PC-9 (cell line): ENCODE measurements at regions not wholly inside any gene's neighbourhood (a gene's known extent, or its start where the extent isn't known, plus 50 kb on each side); places are given as distances from the start of the nearest gene placed in this dataset.

Experiments
- BruUV-seq: library from RNA; stranded (reverse); fragments of 400-500 nt; replicated peaks from 2 replicates; lab custom pipeline; 2021; lab: Mats Ljungman, UMichigan
- CTCF ChIA-PET: fragments of 300-600 bp; sonication (Branson Sonifier 250); formaldehyde crosslinking; loops from one replicate; lab custom pipeline; 2022; ENCODE audit warnings: antibody characterized with exemption; lab: Charles Lee
- POLR2A ChIA-PET: fragments of 300-600 bp; sonication (Branson Sonifier 250); formaldehyde crosslinking; loops from one replicate; lab custom pipeline; 2022; ENCODE audit warnings: antibody characterized with exemption; ENCODE audit not compliant: unreplicated experiment; lab: Charles Lee
- DNase-seq, 2 experiments: peaks; one replicate each; pipeline versions ENCODE4 v3.0.0 to v3.0.0-alpha.2; 2015 to 2022; ENCODE audit warnings: mixed read lengths in 1 of 2
- H2AFZ ChIP-seq: fragments of 200-600 bp; sonication (generic); 2 replicates; pipeline ENCODE4 v1.8.1; 2017; ENCODE audit warnings: antibody characterized with exemption
- H3F3A ChIP-seq: fragments of 200-600 bp; sonication (generic); 2 replicates; pipeline ENCODE4 v1.8.1; 2017; ENCODE audit warnings: antibody characterized with exemption, mild to moderate bottlenecking, low read depth; ENCODE audit not compliant: insufficient read depth
- H3K27ac ChIP-seq: fragments of 200-600 bp; sonication (generic); 2 replicates; pipeline ENCODE4 v1.6.1; 2016; ENCODE audit warnings: mixed run types
- H3K27me3 ChIP-seq: fragments of 200-600 bp; sonication (generic); 2 replicates; pipeline ENCODE4 v1.6.1; 2016; ENCODE audit warnings: low read depth, mixed run types; ENCODE audit not compliant: insufficient read depth
- H3K36me3 ChIP-seq: fragments of 200-600 bp; sonication (generic); 2 replicates; pipeline ENCODE4 v1.6.1; 2016; ENCODE audit warnings: low read depth, mixed run types
- H3K4me1 ChIP-seq: fragments of 200-600 bp; sonication (generic); replicated peaks from 2 replicates; pipeline ENCODE4 v1.6.1; 2016; ENCODE audit warnings: mixed run types; ENCODE audit not compliant: insufficient read depth
- H3K4me2 ChIP-seq: fragments of 200-600 bp; sonication (generic); 2 replicates; pipeline ENCODE4 v1.6.1; 2017; ENCODE audit warnings: mixed run types
- H3K4me3 ChIP-seq: fragments of 200-600 bp; sonication (generic); 2 replicates; pipeline ENCODE4 v1.6.1; 2016; ENCODE audit warnings: mixed run types
- H3K79me2 ChIP-seq: fragments of 200-600 bp; sonication (generic); 2 replicates; pipeline ENCODE4 v1.6.1; 2017; ENCODE audit warnings: low read depth, mixed run types
- H3K9me2 ChIP-seq: fragments of 200-600 bp; sonication (generic); 2 replicates; pipeline ENCODE4 v1.8.1; 2017; ENCODE audit warnings: mild to moderate bottlenecking; ENCODE audit not compliant: insufficient read depth
- H3K9me3 ChIP-seq: fragments of 200-600 bp; sonication (generic); 2 replicates; pipeline ENCODE4 v1.8.1; 2016; ENCODE audit warnings: low read depth; ENCODE audit not compliant: insufficient read depth
- H4K20me1 ChIP-seq: fragments of 200-600 bp; sonication (generic); 2 replicates; pipeline ENCODE4 v1.8.1; 2017; ENCODE audit not compliant: insufficient read depth
- EZH2 ChIP-seq: fragments of 200-600 bp; sonication (generic); IDR thresholded peaks from 2 replicates; pipeline ENCODE4 v1.8.0; 2017; ENCODE audit warnings: antibody characterized with exemption, low read depth
- intact Hi-C: fragments of 100-400 bp; cut with micrococcal nuclease; formaldehyde crosslinking; loops from one replicate; pipeline ENCODE4 v1.10.0; 2022; ENCODE audit not compliant: unreplicated experiment
- TF ChIP-seq, protein P1 (sequence below): fragments of 200-600 bp; sonication (generic); conservative IDR thresholded peaks from 2 replicates; pipeline ENCODE4 v1.6.1; 2017; ENCODE audit warnings: mixed run types, antibody characterized with exemption, mild to moderate bottlenecking, moderate library complexity

DNA sequence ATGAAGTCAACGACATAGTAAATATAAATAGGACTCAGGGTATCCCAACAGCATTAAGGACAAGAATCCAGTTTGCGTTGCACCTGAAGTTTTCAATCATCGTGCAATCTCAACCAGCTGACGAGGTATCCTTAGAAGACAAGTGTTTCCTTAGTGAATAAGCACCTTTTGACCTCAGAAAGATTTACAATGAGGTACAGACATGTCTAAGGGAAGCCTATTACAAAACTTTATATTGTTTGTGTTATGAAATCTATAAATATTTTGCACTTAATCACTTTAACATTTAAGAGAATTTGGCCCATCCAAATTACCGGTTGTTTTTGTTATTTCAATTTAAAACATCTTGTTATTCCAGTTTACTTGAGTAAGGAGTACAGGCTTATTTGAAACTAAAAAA lies 64.9 kb upstream of the PRICKLE2 start:
- Histone ChIP-seq H3K27ac (no peak overlapping the region), H3K79me2 (no peaks in the 10 kb centered on the region), H3K9me2 (no peaks in the 10 kb centered on the region), H3K4me2 (no peak overlapping the region), H3K27me3 (no peaks in the 10 kb centered on the region), H3K9me3 (no peaks in the 10 kb centered on the region), H2AFZ (no peak overlapping the region), H3K4me1 (peaks cover 20% of the 10 kb centered on the region), H4K20me1 (no peaks in the 10 kb centered on the region), H3K4me3 (no peak overlapping the region), H3K36me3 (no peaks in the 10 kb centered on the region), H3F3A (no peaks in the 10 kb centered on the region)
- intact Hi-C loops: no loop called here
- CTCF ChIA-PET: no interaction called here
- TF ChIP-seq, protein P1, sequence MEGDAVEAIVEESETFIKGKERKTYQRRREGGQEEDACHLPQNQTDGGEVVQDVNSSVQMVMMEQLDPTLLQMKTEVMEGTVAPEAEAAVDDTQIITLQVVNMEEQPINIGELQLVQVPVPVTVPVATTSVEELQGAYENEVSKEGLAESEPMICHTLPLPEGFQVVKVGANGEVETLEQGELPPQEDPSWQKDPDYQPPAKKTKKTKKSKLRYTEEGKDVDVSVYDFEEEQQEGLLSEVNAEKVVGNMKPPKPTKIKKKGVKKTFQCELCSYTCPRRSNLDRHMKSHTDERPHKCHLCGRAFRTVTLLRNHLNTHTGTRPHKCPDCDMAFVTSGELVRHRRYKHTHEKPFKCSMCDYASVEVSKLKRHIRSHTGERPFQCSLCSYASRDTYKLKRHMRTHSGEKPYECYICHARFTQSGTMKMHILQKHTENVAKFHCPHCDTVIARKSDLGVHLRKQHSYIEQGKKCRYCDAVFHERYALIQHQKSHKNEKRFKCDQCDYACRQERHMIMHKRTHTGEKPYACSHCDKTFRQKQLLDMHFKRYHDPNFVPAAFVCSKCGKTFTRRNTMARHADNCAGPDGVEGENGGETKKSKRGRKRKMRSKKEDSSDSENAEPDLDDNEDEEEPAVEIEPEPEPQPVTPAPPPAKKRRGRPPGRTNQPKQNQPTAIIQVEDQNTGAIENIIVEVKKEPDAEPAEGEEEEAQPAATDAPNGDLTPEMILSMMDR: no peak
- no peak for TF ChIP-seq EZH2
- no TSS peak for BruUV-seq
- DNase-seq: no peak
- POLR2A ChIA-PET: interaction anchor here (0.7 kb wide), 1 partner anchor 9 kb away, joined by 7 read pairs; no protein-coding TSS in a partner anchor

DNA sequence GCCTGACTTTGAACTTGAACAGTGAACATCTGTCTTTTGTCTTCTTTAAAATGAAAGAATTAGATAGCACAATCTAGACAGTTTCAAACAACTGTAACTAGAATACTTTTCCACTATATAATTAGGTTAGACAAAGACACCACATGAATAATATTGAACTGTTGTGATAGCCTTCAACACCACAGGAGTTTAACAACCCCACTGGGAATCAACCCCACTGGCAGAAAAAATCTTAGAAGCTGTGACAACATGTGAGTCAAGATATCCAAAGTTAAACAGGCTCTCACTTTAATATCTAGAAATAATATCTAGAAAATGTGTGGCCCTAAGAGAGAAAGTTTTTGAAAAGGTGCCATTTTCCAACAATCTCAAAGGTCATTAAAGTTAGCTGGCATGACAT lies 64.4 kb upstream of the PRICKLE2 start:
- H3K36me3 ChIP-seq: no peaks in the 10 kb centered on the region
- DNase-seq: no peak
- H3F3A ChIP-seq: no peaks in the 10 kb centered on the region
- BruUV-seq: no TSS peak
- POLR2A ChIA-PET: interaction anchor here (0.7 kb wide), 1 partner anchor 8 kb away, joined by 7 read pairs; no protein-coding TSS in a partner anchor
- no peak for TF ChIP-seq EZH2
- TF ChIP-seq, protein P1: no peak
- H2AFZ ChIP-seq: no peak overlapping the region
- CTCF ChIA-PET: no interaction called here
- no peaks in the 10 kb centered on the region for H3K9me2 ChIP-seq
- no peaks in the 10 kb centered on the region for H4K20me1 ChIP-seq
- no peaks in the 10 kb centered on the region for H3K27me3 ChIP-seq
- peaks cover 20% of the 10 kb centered on the region for H3K4me1 ChIP-seq
- H3K9me3 ChIP-seq: no peaks in the 10 kb centered on the region
- intact Hi-C loops: no loop called here
- H3K4me2 ChIP-seq: no peak overlapping the region
- no peak overlapping the region for H3K27ac ChIP-seq
- no peaks in the 10 kb centered on the region for H3K79me2 ChIP-seq
- no peak overlapping the region for H3K4me3 ChIP-seq

DNA sequence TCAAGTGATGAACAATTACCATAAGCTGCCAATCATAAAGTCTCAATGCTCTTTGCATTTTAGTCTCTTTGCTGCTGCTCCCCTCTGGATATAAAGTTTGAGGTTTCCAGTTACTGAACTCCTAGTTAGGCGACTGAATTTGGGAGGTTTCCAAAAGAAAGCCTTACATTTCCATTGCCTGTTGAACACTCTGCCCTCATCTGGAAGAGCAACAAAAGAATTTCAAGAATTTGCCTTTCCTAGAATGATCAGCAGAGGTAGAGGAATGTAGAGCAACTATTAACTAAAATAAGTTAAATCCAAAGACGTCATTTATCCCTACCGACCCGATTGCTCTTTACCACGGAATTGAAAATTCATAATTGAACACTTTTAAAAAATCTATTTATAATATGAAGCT lies 53.4 kb upstream of the PRICKLE2 start:
- POLR2A ChIA-PET: interaction anchor here (0.6 kb wide), 1 partner anchor 198 kb away, joined by 4 read pairs; no protein-coding TSS in a partner anchor
- intact Hi-C loops: no loop called here
- H3F3A ChIP-seq: no peaks in the 10 kb centered on the region
- TF ChIP-seq, protein P1: no peak
- no peak for TF ChIP-seq EZH2
- BruUV-seq: no TSS peak
- H3K27me3 ChIP-seq: no peaks in the 10 kb centered on the region
- no peak for DNase-seq
- no peaks in the 10 kb centered on the region for H3K36me3 ChIP-seq
- no peak overlapping the region for H3K27ac ChIP-seq
- H3K4me3 ChIP-seq: no peak overlapping the region
- H3K9me2 ChIP-seq: no peaks in the 10 kb centered on the region
- H3K4me1 ChIP-seq: no peaks in the 10 kb centered on the region
- no peak overlapping the region for H3K4me2 ChIP-seq
- H3K79me2 ChIP-seq: no peaks in the 10 kb centered on the region
- H4K20me1 ChIP-seq: no peaks in the 10 kb centered on the region
- no peak overlapping the region for H2AFZ ChIP-seq
- no peaks in the 10 kb centered on the region for H3K9me3 ChIP-seq
- CTCF ChIA-PET: no interaction called here
